ENCODE measurements at regions not wholly inside any gene's neighbourhood (a gene's known extent, or its start where the extent isn't known, plus 50 kb on each side); places are given as distances from the start of the nearest gene placed in this dataset.

DNA sequence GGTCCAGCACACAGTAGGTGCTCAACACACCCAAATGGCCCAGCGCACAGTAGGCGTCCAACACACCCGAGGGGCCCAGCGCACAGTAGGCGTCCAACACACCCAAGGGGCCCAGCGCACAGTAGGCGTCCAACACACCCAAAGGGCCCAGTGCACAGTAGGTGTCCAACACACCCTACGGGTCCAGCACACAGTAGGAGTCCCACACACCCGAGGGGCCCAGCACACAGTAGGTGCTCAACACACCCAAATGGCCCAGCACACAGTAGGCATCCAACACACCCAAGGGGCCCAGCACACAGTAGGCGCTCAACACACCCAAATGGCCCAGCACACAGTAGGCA is 80.8 kb downstream of the FOXL3 start:
- TF ChIP-seq, protein P1, sequence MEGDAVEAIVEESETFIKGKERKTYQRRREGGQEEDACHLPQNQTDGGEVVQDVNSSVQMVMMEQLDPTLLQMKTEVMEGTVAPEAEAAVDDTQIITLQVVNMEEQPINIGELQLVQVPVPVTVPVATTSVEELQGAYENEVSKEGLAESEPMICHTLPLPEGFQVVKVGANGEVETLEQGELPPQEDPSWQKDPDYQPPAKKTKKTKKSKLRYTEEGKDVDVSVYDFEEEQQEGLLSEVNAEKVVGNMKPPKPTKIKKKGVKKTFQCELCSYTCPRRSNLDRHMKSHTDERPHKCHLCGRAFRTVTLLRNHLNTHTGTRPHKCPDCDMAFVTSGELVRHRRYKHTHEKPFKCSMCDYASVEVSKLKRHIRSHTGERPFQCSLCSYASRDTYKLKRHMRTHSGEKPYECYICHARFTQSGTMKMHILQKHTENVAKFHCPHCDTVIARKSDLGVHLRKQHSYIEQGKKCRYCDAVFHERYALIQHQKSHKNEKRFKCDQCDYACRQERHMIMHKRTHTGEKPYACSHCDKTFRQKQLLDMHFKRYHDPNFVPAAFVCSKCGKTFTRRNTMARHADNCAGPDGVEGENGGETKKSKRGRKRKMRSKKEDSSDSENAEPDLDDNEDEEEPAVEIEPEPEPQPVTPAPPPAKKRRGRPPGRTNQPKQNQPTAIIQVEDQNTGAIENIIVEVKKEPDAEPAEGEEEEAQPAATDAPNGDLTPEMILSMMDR (IDR thresholded peaks at IDR 0.05), result no peak
- TF ChIP-seq POLR2A (IDR thresholded peaks at IDR 0.05) (no peak), POLR2AphosphoS5 (IDR thresholded peaks at IDR 0.05) (no peak)

Measured in prostate gland (tissue), 2 donors.